K562 (cell line): ENCODE measurements at regions not wholly inside any gene's neighbourhood (a gene's known extent, or its start where the extent isn't known, plus 50 kb on each side); places are given as distances from the start of the nearest gene placed in this dataset.
A peak's percentile ranks its signal among the peaks of the same experiment; 100 is the strongest.

Experiments
- ATAC-seq: fragments of 200-7000 bp; cut with Tn5 transposase; 3 replicates; pipeline ENCODE4 v1.9.1; 2020; ENCODE audit warnings: moderate library complexity
- BruUV-seq: library from RNA; stranded (reverse); fragments of 400-500 nt; replicated peaks from 2 replicates; lab custom pipeline; 2021; lab: Mats Ljungman, UMichigan
- CTCF ChIA-PET: fragments of 300-600 bp; formaldehyde crosslinking; extraction: SDS; loops from one replicate; lab custom pipeline; 2021; ENCODE audit warnings: low intra/inter-chr PET ratio; lab: Yijun Ruan, JAX
- POLR2A ChIA-PET: fragments of 300-600, 350-650 bp; sonication (Branson Sonifier 250); formaldehyde crosslinking; extraction: SDS; loops from one replicate; lab custom pipeline; 2021; ENCODE audit warnings: antibody characterized with exemption, inconsistent platforms; lab: Yijun Ruan, JAX
- DNase-seq, 4 experiments: peaks; one replicate each; pipeline versions ENCODE4 v3.0.0 to v3.0.0-alpha.2; 2011 to 2018; ENCODE audit warnings: low spot score in 3 of 4, mixed read lengths in 3 of 4; ENCODE audit errors: extremely low read depth in 1 of 4
- FAIRE-seq: peaks from 2 replicates; lab custom pipeline; 2011; peaks lifted over from hg19 to GRCh38; lab: Jason Lieb, UNC
- H2AFZ ChIP-seq: 2 replicates; pipeline ENCODE4 v1.6.0; 2011; ENCODE audit warnings: low read depth, low read length, control low read depth, inconsistent platforms
- H3K27ac ChIP-seq: fragments of 200-600 bp; 3 replicates; pipeline ENCODE4 v1.8.0; 2011; ENCODE audit warnings: low read depth, mild to moderate bottlenecking, control low read depth, inconsistent platforms, low read length, moderate library complexity, mixed read lengths; ENCODE audit errors: extremely low read depth
- H3K27me3 ChIP-seq, 2 experiments: fragments of 300-600 bp in 1 of 2; 2 replicates in 1 of 2; 3 replicates in 1 of 2; pipeline versions ENCODE4 v1.6.0 to v1.8.0; 2011; ENCODE audit warnings: inconsistent platforms in 2 of 2, low read length in 2 of 2, mild to moderate bottlenecking in 1 of 2, mixed read lengths in 1 of 2, moderate library complexity in 1 of 2; ENCODE audit not compliant: control insufficient read depth in 2 of 2, insufficient read depth in 2 of 2
- H3K36me3 ChIP-seq: fragments of 300-600 bp; 3 replicates; pipeline ENCODE4 v1.8.0; 2011; ENCODE audit warnings: mild to moderate bottlenecking, low read length, inconsistent platforms; ENCODE audit not compliant: control insufficient read depth, insufficient read depth
- H3K4me1 ChIP-seq, 2 experiments: fragments of 200-600 bp in 1 of 2; replicated peaks in 1 of 2; 2 replicates in 1 of 2; 3 replicates in 1 of 2; pipeline versions ENCODE4 v1.5.1 to v1.8.0; 2011; ENCODE audit warnings: inconsistent platforms in 2 of 2, low read length in 2 of 2, mild to moderate bottlenecking in 1 of 2, mixed read lengths in 1 of 2, moderate library complexity in 1 of 2; ENCODE audit not compliant: control insufficient read depth in 2 of 2, insufficient read depth in 2 of 2
- H3K4me2 ChIP-seq: 2 replicates; pipeline ENCODE4 v1.6.1; 2011; ENCODE audit warnings: low read length, control low read depth, inconsistent platforms, mixed read lengths; ENCODE audit not compliant: insufficient read depth
- H3K4me3 ChIP-seq: fragments of 200-600 bp; sonication (generic), shearing (Covaris generic); 2 replicates; pipeline ENCODE4 v1.5.1; 2016; ENCODE audit warnings: control low read depth, inconsistent platforms
- H3K79me2 ChIP-seq: fragments of 200-600 bp; 3 replicates; pipeline ENCODE4 v1.8.0; 2011; ENCODE audit warnings: low read length, inconsistent platforms; ENCODE audit not compliant: control insufficient read depth, insufficient read depth
- H3K9ac ChIP-seq, 2 experiments: 2 replicates each; pipeline versions ENCODE4 v1.6.0 to v1.6.1; 2011; ENCODE audit warnings: low read depth in 2 of 2, low read length in 2 of 2, control low read depth in 1 of 2, inconsistent platforms in 1 of 2, mild to moderate bottlenecking in 1 of 2, mixed read lengths in 1 of 2; ENCODE audit not compliant: insufficient read depth in 1 of 2
- H3K9me1 ChIP-seq: one replicate; pipeline ENCODE4 v1.6.0; 2011; ENCODE audit warnings: inconsistent platforms, mild to moderate bottlenecking, low read length, moderate library complexity; ENCODE audit not compliant: control insufficient read depth, insufficient read depth
- H3K9me3 ChIP-seq: replicated peaks from 2 replicates; pipeline ENCODE4 v1.5.1; 2011; ENCODE audit warnings: low read depth, low read length, inconsistent platforms; ENCODE audit not compliant: control insufficient read depth, insufficient read depth
- H4K20me1 ChIP-seq: replicated peaks from 2 replicates; pipeline ENCODE4 v1.6.1; 2011; ENCODE audit warnings: low read length, inconsistent platforms, mixed read lengths; ENCODE audit not compliant: control insufficient read depth, insufficient read depth
- NRF1 ChIP-seq, 2 experiments: fragments of 450-650 bp; IDR thresholded peaks in 1 of 2; conservative IDR thresholded peaks in 1 of 2; 2 replicates each; pipeline ENCODE4 v1.6.1; 2014; ENCODE audit warnings: mild to moderate bottlenecking in 2 of 2
- POLR2AphosphoS5 ChIP-seq: IDR thresholded peaks from 2 replicates; pipeline ENCODE4 v1.6.1; 2011; ENCODE audit warnings: mild to moderate bottlenecking, low read depth, low read length, moderate library complexity; ENCODE audit not compliant: control insufficient read depth, insufficient read depth
- STAT5A ChIP-seq: IDR thresholded peaks from 2 replicates; pipeline ENCODE4 v1.6.1; 2012; ENCODE audit warnings: low read length, inconsistent platforms, borderline replicate concordance
- ZNF175 ChIP-seq: fragments of 200-800 bp; sonication (Bioruptor generic); IDR thresholded peaks from 2 replicates; pipeline ENCODE4 v1.6.1; 2016; ENCODE audit warnings: low read depth, mild to moderate bottlenecking, missing genetic modification characterization, missing compliant biosample characterization
- ZNF24 ChIP-seq: fragments of 450-650 bp; IDR thresholded peaks from 2 replicates; pipeline ENCODE4 v1.6.1; 2016
- WGBS: fragments of 100-300 bp; shearing (Covaris generic); methylation state at CpG from one replicate; pipeline ENCODE4 v1.1.6; 2016; ENCODE audit warnings: low coverage, mixed read lengths; ENCODE audit not compliant: insufficient coverage; ENCODE audit errors: missing lambda C conversion rate; 5-methylcytosine and 5-hydroxymethylcytosine counted together
- in situ Hi-C: fragments of 300-500 bp; cut with MboI; formaldehyde crosslinking; loops from 4 replicates; pipeline ENCODE4 v1.15.0; 2018; ENCODE audit warnings: inconsistent platforms, mixed read lengths
- intact Hi-C: fragments of 100-400 bp; cut with micrococcal nuclease; formaldehyde crosslinking; loops from 2 replicates; pipeline ENCODE4 v1.14.2; 2022
- TF ChIP-seq, protein P1 (sequence below): sonication (generic); formaldehyde crosslinking; IDR thresholded peaks from 2 replicates; pipeline ENCODE4 v1.8.1; 2023; ENCODE audit warnings: mild to moderate bottlenecking, missing genetic modification reagents
- TF ChIP-seq, protein P2 (sequence below), 2 experiments: fragments of 450-650 bp; IDR thresholded peaks; 2 replicates each; pipeline ENCODE4 v1.6.1; 2018; ENCODE audit warnings: mild to moderate bottlenecking in 2 of 2, low read depth in 1 of 2; ENCODE audit not compliant: partially characterized antibody in 2 of 2

DNA sequence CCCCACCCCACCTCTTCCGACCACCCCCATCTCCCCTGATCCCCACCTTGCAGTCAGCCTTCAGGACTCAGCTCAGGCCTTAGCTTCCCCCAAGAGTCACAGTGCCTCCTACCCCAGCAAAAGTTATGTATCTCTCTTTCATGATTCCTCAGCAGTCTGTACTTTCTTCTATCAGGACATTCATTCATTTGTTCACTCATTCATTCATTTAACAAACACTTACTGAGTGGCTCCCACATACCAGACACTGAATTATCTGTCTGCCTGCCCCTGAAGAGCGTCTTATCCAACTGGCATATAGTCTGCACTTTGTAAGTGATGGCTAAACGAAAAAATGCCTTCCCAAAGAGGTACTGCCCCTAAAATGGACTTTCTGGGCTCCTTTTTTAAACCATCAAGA is 114.4 kb upstream of the SLC35F3 start:
- ATAC-seq: no peak
- Histone ChIP-seq H3K4me1 (no peaks in the 10 kb centered on the region), H4K20me1 (no peaks in the 10 kb centered on the region), H3K27ac (no peak overlapping the region), H3K9me1 (no peaks in the 10 kb centered on the region), H3K4me3 (no peak overlapping the region), H3K4me2 (no peak overlapping the region), H3K36me3 (no peaks in the 10 kb centered on the region), H2AFZ (no peak overlapping the region), H3K79me2 (no peaks in the 10 kb centered on the region), H3K9ac (no peak overlapping the region), H3K27me3 (no peaks in the 10 kb centered on the region), H3K9me3 (no peaks in the 10 kb centered on the region)
- intact Hi-C loops (loop anchor here (2.0 to 10.0 kb wide), 6 partner anchors 83 to 485 kb away; no protein-coding TSS in a partner anchor), in situ Hi-C loops (no loop called here)
- WGBS: 23% methylated on average over 3 of the region's 3 CpGs
- ChIA-PET CTCF (interaction anchor here (0.6 kb wide), 1 partner anchor 270 kb away, joined by 3 read pairs; no protein-coding TSS in a partner anchor), POLR2A (no interaction called here)
- BruUV-seq: no TSS peak
- DNase-seq: no peak
- no peak for FAIRE-seq
- TF ChIP-seq STAT5A: no peak
- peak; percentile 58 for TF ChIP-seq ZNF24
- TF ChIP-seq, protein P1, sequence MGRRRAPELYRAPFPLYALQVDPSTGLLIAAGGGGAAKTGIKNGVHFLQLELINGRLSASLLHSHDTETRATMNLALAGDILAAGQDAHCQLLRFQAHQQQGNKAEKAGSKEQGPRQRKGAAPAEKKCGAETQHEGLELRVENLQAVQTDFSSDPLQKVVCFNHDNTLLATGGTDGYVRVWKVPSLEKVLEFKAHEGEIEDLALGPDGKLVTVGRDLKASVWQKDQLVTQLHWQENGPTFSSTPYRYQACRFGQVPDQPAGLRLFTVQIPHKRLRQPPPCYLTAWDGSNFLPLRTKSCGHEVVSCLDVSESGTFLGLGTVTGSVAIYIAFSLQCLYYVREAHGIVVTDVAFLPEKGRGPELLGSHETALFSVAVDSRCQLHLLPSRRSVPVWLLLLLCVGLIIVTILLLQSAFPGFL (CRISPR knock-in tag): no peak

DNA sequence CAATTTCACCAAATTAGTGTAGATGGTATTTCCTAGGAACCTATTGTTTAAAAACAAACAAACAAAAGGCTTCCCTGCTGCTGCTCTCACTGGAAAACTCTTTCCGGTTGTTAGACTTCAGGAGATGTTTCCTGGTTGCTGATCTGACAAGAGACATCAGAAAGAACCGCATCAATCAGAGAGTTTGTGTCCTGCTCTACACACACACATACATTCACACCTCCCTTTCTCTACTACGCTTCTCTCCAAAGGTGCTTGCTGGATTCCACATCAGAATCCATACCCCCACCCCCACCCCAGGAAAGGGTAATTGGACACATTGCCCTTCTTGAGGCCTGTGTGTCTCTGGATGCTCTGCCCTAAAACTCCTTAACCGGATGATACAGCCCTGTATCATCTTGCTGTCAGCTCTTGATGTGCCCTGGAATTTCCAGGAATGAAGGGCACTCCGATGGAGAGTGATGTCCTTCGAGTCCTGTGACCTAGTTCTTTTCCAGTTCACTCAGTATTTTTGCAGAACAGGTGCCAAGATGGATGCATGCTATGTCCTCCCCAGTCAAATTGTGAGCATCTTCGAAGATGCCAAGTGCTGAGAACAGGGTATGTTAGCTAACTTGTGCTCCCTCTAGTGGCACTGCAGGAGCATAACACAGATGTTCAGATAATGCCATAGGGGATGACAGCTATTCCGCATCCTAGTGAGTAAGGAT is 113.7 kb upstream of the SLC35F3 start:
- 24% methylated on average over 8 of the region's 8 CpGs for whole genome bisulfite sequencing
- TF ChIP-seq NRF1 (conservative IDR thresholded peaks at IDR 0.05 in 1 of 2, IDR thresholded peaks at IDR 0.05 in 1 of 2): 0 out of 4 replicates have a peak, but pooled peaks of 1 of the 2 experiments have one; percentile 6
- TF ChIP-seq ZNF175 (CRISPR knock-in tag): no peak
- TF ChIP-seq, protein P2, sequence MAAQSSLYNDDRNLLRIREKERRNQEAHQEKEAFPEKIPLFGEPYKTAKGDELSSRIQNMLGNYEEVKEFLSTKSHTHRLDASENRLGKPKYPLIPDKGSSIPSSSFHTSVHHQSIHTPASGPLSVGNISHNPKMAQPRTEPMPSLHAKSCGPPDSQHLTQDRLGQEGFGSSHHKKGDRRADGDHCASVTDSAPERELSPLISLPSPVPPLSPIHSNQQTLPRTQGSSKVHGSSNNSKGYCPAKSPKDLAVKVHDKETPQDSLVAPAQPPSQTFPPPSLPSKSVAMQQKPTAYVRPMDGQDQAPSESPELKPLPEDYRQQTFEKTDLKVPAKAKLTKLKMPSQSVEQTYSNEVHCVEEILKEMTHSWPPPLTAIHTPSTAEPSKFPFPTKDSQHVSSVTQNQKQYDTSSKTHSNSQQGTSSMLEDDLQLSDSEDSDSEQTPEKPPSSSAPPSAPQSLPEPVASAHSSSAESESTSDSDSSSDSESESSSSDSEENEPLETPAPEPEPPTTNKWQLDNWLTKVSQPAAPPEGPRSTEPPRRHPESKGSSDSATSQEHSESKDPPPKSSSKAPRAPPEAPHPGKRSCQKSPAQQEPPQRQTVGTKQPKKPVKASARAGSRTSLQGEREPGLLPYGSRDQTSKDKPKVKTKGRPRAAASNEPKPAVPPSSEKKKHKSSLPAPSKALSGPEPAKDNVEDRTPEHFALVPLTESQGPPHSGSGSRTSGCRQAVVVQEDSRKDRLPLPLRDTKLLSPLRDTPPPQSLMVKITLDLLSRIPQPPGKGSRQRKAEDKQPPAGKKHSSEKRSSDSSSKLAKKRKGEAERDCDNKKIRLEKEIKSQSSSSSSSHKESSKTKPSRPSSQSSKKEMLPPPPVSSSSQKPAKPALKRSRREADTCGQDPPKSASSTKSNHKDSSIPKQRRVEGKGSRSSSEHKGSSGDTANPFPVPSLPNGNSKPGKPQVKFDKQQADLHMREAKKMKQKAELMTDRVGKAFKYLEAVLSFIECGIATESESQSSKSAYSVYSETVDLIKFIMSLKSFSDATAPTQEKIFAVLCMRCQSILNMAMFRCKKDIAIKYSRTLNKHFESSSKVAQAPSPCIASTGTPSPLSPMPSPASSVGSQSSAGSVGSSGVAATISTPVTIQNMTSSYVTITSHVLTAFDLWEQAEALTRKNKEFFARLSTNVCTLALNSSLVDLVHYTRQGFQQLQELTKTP (IDR thresholded peaks at IDR 0.05; ENCODE audit: low read depth in 1 of 2, partially characterized antibody in 2 of 2): no peak
- no peak for TF ChIP-seq POLR2AphosphoS5

More for the DNA sequence above, 113.7 kb upstream of the SLC35F3 start:
- Histone ChIP-seq H3K9ac (no peak overlapping the region), H3K4me2 (no peak overlapping the region), H3K4me3 (no peak overlapping the region), H3K36me3 (no peaks in the 10 kb centered on the region), H2AFZ (no peak overlapping the region), H3K4me1 (no peaks in the 10 kb centered on the region), H3K9me1 (no peaks in the 10 kb centered on the region), H4K20me1 (no peaks in the 10 kb centered on the region), H3K79me2 (no peaks in the 10 kb centered on the region), H3K27ac (no peak overlapping the region), H3K27me3 (no peaks in the 10 kb centered on the region), H3K9me3 (no peaks in the 10 kb centered on the region)
- DNase-seq: peak; percentile 77 to 86 (median 81)
- intact Hi-C loops (loop anchor here (1.0 to 10.0 kb wide), 8 partner anchors 84 to 486 kb away; no protein-coding TSS in a partner anchor), in situ Hi-C loops (no loop called here)
- FAIRE-seq: peak; percentile 93
- ATAC-seq: peak; percentile 99
- no TSS peak for BruUV-seq
- ChIA-PET POLR2A (interaction anchor here (0.6 to 0.7 kb wide), 4 partner anchors 8 to 473 kb away, joined by 3 read pairs; no protein-coding TSS in a partner anchor), CTCF (interaction anchor here (0.6 to 1.5 kb wide), 5 partner anchors 239 to 396 kb away, joined by 3 to 14 read pairs (median 5); no protein-coding TSS in a partner anchor)
